Prostate gland (tissue), 2 donors: ENCODE measurements at regions not wholly inside any gene's neighbourhood (a gene's known extent, or its start where the extent isn't known, plus 50 kb on each side); places are given as distances from the start of the nearest gene placed in this dataset.

Experiments used
- DNase-seq: peaks from one replicate; pipeline ENCODE4 v3.0.0-alpha.2; 2019; ENCODE audit warnings: low spot score
- H3K27ac ChIP-seq, 2 donors: fragments of 200-600 bp; sonication (generic); 2 replicates each; pipeline ENCODE4 v1.5.1; 2017 to 2019
- H3K27me3 ChIP-seq: fragments of 200-600 bp; sonication (generic); replicated peaks from 2 replicates; pipeline ENCODE4 v1.5.1; 2019; ENCODE audit not compliant: insufficient read depth
- H3K36me3 ChIP-seq, 2 donors: fragments of 200-600 bp; sonication (generic); 1 replicate in 1 of 2; 2 replicates in 1 of 2; pipeline versions ENCODE4 v1.5.1 to v1.8.1; 2017 to 2019
- H3K4me1 ChIP-seq: fragments of 200-600 bp; sonication (generic); replicated peaks from 2 replicates; pipeline ENCODE4 v1.5.1; 2019
- H3K4me3 ChIP-seq, 2 donors: fragments of 200-600 bp; sonication (generic); 2 replicates each; pipeline ENCODE4 v1.5.1; 2017 to 2019
- H3K9me3 ChIP-seq: fragments of 200-600 bp; sonication (generic); 2 replicates; pipeline ENCODE4 v1.5.1; 2017
- POLR2A ChIP-seq: fragments of 450-650 bp; IDR thresholded peaks from one replicate; pipeline ENCODE4 v1.6.1; 2016; ENCODE audit warnings: antibody characterized with exemption, mild to moderate bottlenecking
- POLR2AphosphoS5 ChIP-seq: sonication (generic); formaldehyde crosslinking; IDR thresholded peaks from one replicate; pipeline ENCODE4 v1.6.1; 2017; ENCODE audit warnings: antibody characterized with exemption
- WGBS: methylation state at CpG from one replicate; pipeline ENCODE4 v1.1.5; 2018; 5-methylcytosine and 5-hydroxymethylcytosine counted together
- intact Hi-C: fragments of 100-400 bp; cut with DNase I; formaldehyde crosslinking; loops from one replicate; pipeline ENCODE4 v1.14.2; 2022
- TF ChIP-seq, protein P1 (sequence below), 4 experiments: fragments of 200-600 bp in 2 of 4; fragments of 450-650 bp in 2 of 4; sonication (generic) in 2 of 4; IDR thresholded peaks; 1 replicate in 3 of 4; 2 replicates in 1 of 4; pipeline ENCODE4 v1.5.1; 2016 to 2019; ENCODE audit warnings: antibody characterized with exemption in 4 of 4, mild to moderate bottlenecking in 2 of 4, moderate library complexity in 2 of 4

GRCh38 chr9:75743855-75744254 is 146.6 kb upstream of the PCSK5 start:
- Histone ChIP-seq H3K36me3 (no peaks in the 10 kb centered on the region), H3K27me3 (no peaks in the 10 kb centered on the region), H3K27ac (no peak overlapping the region), H3K4me1 (no peaks in the 10 kb centered on the region), H3K9me3 (no peaks in the 10 kb centered on the region), H3K4me3 (no peak overlapping the region)
- WGBS, result 83% methylated on average over 1 of the region's 1 CpG
- TF ChIP-seq POLR2A (no peak), POLR2AphosphoS5 (no peak)
- TF ChIP-seq, protein P1, sequence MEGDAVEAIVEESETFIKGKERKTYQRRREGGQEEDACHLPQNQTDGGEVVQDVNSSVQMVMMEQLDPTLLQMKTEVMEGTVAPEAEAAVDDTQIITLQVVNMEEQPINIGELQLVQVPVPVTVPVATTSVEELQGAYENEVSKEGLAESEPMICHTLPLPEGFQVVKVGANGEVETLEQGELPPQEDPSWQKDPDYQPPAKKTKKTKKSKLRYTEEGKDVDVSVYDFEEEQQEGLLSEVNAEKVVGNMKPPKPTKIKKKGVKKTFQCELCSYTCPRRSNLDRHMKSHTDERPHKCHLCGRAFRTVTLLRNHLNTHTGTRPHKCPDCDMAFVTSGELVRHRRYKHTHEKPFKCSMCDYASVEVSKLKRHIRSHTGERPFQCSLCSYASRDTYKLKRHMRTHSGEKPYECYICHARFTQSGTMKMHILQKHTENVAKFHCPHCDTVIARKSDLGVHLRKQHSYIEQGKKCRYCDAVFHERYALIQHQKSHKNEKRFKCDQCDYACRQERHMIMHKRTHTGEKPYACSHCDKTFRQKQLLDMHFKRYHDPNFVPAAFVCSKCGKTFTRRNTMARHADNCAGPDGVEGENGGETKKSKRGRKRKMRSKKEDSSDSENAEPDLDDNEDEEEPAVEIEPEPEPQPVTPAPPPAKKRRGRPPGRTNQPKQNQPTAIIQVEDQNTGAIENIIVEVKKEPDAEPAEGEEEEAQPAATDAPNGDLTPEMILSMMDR (IDR thresholded peaks at IDR 0.05), result no peak
- intact Hi-C loops, result no loop called here
- DNase-seq, result no peak

DNA sequence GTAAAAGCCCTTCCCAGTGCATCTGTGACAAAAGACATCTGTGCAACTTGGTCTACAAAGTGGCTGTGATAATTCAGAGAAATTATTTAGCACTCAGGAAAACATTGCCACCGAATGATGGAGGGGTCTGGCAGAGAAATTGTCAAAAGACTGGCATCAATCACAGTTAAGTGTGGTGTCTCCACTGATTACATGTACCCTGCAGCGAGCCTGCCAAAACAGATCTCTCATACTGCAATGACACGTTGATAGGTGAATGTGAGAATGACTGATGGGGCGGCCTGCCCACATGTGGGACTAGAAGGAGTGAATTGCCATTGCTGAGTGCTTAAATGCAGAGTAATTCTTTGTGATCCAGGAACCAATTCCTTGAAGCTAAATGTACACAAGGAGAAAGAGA is 136.4 kb upstream of the PCSK5 start:
- Histone ChIP-seq H3K36me3 (no peaks in the 10 kb centered on the region), H3K27me3 (no peaks in the 10 kb centered on the region), H3K4me1 (no peaks in the 10 kb centered on the region), H3K4me3 (no peak overlapping the region), H3K27ac (no peak overlapping the region), H3K9me3 (no peaks in the 10 kb centered on the region)
- intact Hi-C loops, result no loop called here
- no peak for DNase-seq
- TF ChIP-seq, protein P1 (IDR thresholded peaks at IDR 0.05), result no peak
- no peak for TF ChIP-seq POLR2AphosphoS5
- no peak for TF ChIP-seq POLR2A
- WGBS, result 75% methylated on average over 4 of the region's 4 CpGs

DNA sequence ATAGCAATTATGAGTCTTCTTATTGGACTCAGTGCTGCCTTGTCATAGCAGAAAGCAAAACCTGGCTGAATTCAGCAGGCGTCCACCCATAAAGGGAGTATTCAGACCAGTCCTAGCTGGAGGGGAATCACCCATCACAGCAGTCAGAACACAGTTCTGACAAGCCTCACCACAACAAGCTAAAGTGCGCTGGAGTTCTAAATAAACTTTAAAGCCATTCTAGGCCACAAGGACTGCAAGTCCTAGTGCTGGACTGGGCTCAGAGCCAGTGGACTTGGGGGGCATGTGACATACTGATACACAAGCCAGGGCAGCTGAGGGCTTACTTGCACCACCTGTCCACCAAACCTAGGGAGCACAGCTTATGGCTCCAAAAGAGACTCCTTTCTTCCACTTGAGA is 115.3 kb upstream of the PCSK5 start:
- Histone ChIP-seq H3K9me3 (no peaks in the 10 kb centered on the region), H3K4me3 (no peak overlapping the region), H3K36me3 (no peaks in the 10 kb centered on the region), H3K4me1 (no peaks in the 10 kb centered on the region), H3K27ac (no peak overlapping the region), H3K27me3 (no peaks in the 10 kb centered on the region)
- no peak for DNase-seq
- WGBS, result 83% methylated on average over 2 of the region's 2 CpGs
- TF ChIP-seq POLR2AphosphoS5, result no peak
- no peak for TF ChIP-seq POLR2A
- TF ChIP-seq, protein P1 (IDR thresholded peaks at IDR 0.05), result no peak
- intact Hi-C loops, result no loop called here

DNA sequence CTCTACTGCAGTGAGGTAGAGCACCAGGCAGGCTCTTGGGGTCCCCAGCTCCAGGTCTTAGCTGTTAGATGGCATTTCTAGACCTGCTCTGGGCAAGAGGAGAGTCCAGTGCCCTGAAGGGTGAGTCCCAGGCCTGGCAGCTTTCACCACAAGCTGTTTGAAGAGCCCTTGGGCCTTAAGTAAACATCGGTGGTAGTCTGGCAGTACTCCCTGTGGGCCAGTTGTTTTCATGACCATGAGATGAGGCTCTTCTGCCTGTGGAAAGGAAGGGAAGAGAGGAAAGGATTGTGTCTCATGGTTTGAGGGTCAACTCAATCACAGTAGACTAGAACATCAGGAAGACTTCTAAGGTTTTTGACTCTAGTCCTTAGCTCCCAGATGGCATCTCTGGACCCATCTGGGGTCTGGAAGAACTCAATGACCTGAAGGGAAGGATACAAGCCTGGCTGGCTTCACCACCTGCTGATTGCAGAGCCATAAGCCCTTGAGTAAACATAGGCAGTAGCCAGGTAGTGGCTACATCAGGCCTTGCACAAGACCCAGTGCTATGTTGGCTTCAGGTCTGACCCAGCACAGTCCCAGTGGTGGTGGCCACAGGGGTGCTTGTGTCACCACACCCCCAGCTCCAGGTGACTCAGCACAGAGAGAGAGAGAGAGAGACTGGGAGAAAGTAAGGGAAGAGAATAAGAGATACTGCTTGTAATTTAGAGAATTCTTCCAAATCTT is 114.3 kb upstream of the PCSK5 start:
- no peaks in the 10 kb centered on the region for H3K36me3 ChIP-seq
- TF ChIP-seq POLR2A (no peak), POLR2AphosphoS5 (no peak)
- TF ChIP-seq, protein P1 (IDR thresholded peaks at IDR 0.05), result no peak
- H3K27ac ChIP-seq, result no peak overlapping the region
- no peaks in the 10 kb centered on the region for H3K27me3 ChIP-seq
- H3K4me3 ChIP-seq, result no peak overlapping the region
- DNase-seq, result no peak
- no peaks in the 10 kb centered on the region for H3K4me1 ChIP-seq
- WGBS, result 95% methylated on average over 1 of the region's 1 CpG
- intact Hi-C loops, result no loop called here
- no peaks in the 10 kb centered on the region for H3K9me3 ChIP-seq

DNA sequence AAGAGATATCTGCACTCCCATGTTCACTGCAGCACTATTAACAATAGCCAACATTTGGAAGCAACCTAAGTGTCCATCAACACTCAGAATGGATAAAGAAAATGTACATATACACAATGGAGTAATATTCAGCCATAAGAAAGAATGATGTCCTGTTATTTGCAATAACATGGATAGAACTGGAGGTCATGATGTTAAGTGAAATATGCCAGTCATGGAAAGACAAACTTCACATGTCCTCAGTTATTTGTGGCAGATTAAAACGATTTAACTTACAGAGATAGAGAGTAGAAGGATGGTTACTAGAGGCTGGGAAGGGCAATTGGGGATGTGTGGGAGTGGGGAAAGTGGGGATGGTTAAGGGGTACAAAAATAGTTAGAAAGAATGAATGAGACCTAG is 110.3 kb upstream of the PCSK5 start:
- Histone ChIP-seq H3K36me3 (no peaks in the 10 kb centered on the region), H3K9me3 (no peaks in the 10 kb centered on the region), H3K27me3 (no peaks in the 10 kb centered on the region), H3K27ac (no peak overlapping the region), H3K4me1 (no peaks in the 10 kb centered on the region), H3K4me3 (no peak overlapping the region)
- 74% methylated on average over 1 of the region's 1 CpG for WGBS
- intact Hi-C loops, result no loop called here
- no peak for DNase-seq
- TF ChIP-seq POLR2AphosphoS5 (no peak), POLR2A (no peak)
- TF ChIP-seq, protein P1 (IDR thresholded peaks at IDR 0.05), result no peak
